AG09319 (cell line): ENCODE measurements at regions not wholly inside any gene's neighbourhood (a gene's known extent, or its start where the extent isn't known, plus 50 kb on each side); places are given as distances from the start of the nearest gene placed in this dataset.
"Not testable (repeated sequence)": the region's sequence is repeated elsewhere in the genome, so short reads cannot be mapped to it uniquely, and the experiment has no call there.

Experiments
- DNase-seq: peaks from one replicate; pipeline ENCODE4 v3.0.0-alpha.2; 2010; ENCODE audit warnings: low read depth; ENCODE audit errors: extremely low read depth
- TF ChIP-seq, protein P1 (sequence below): IDR thresholded peaks from 2 replicates; pipeline ENCODE4 v1.5.1; 2011; ENCODE audit warnings: low read depth, mild to moderate bottlenecking, inconsistent platforms, low read length, moderate library complexity

DNA sequence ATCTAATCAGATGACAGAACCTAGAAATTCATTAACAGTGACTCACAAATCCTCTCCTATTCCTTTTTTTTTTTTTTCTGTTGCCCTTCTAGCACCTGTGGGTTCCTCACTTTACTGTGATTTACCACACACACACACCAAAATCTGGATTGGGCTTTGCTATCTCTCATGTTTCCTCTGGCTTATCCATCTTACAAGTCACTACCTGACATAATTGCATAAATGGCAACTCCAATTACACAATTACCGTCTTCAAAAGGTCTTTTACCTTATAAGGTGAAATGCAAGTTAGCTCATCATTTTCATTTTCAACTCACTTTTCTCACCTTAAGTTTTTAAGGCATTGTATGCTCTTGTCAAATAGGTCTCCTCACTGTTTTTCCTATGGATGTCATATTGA is 426.3 kb upstream of the MEF2C start:
- TF ChIP-seq, protein P1, sequence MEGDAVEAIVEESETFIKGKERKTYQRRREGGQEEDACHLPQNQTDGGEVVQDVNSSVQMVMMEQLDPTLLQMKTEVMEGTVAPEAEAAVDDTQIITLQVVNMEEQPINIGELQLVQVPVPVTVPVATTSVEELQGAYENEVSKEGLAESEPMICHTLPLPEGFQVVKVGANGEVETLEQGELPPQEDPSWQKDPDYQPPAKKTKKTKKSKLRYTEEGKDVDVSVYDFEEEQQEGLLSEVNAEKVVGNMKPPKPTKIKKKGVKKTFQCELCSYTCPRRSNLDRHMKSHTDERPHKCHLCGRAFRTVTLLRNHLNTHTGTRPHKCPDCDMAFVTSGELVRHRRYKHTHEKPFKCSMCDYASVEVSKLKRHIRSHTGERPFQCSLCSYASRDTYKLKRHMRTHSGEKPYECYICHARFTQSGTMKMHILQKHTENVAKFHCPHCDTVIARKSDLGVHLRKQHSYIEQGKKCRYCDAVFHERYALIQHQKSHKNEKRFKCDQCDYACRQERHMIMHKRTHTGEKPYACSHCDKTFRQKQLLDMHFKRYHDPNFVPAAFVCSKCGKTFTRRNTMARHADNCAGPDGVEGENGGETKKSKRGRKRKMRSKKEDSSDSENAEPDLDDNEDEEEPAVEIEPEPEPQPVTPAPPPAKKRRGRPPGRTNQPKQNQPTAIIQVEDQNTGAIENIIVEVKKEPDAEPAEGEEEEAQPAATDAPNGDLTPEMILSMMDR: no peak
- no peak for DNase-seq

DNA sequence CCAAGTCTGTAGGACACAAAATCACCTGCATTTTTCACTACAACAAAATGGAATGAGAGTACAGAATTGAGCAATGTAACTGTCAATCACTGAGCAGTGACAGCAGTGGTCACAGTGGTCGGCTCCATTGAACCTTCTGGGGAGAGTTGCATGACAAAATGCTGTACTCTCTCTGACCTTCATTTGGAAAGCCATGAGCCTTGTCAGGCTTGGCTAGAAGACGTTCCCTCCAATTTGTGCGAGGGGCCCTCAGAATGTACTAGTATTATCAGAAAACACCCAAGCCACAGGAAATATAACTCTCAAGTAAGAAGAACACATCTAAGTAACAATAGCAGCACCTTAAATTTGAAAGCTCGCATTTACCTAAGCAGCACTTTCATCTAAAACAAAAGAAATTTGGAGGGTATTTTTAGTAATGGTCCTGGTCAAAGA is 425.6 kb upstream of the MEF2C start:
- DNase-seq: no peak
- TF ChIP-seq, protein P1: no peak

DNA sequence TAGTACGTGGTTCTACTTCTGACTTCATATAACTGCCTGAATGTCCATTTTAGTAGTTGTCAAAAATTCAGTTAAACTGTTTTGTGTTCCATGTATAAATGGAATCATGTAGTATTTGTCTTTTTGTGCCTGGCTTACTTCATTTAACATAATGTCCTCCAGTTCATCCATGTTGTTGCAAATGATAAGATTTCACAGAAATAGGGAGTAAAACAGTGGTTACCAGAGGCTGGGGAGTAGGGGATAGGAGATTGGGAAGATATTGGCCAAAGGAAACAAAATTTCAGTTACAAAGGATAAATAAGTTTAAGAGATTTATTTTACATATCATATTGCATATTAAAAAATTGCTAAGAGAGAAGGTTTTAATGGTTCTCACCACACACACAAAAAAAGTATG is 425.0 kb upstream of the MEF2C start:
- no peak for DNase-seq
- TF ChIP-seq, protein P1: no peak

DNA sequence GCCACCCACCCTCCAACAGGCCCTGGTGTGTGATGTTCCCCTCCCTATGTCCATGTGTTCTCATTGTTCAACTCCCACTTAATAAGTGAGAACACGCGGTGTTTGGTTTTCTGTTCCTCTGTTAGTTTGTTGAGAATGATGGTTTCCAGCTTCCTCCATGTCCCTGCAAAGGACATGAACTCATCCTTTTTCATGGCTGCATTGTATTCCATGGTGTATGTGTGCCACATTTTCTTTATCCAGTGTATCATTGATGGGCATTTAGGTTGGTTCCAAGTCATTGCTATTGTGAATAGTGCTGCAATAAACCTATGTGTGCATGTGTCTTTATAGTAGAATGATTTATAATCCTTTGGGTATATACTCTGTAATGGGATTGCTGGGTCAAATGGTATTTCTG is 424.2 kb upstream of the MEF2C start:
- not testable (repeated sequence) for DNase-seq

DNA sequence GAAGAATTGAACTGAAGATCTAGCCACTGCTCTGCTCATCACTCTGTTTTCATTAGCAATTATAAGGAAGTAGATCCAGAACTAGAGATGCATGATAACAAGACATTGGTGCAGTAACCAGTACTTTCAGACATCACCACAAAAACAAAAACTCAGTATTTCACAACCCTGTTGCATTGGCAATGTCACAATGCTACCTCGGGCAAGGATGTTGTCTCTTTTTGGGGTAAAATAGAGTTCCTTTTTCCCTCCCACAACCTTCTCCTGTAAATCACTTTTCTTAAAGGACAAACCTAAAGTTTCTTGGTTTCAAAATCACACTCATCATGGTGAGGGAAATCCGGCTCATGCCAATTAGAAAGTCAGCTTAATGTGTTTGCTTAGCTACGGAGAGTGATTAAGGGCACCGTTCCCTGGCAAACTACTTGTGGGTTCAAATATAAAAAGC is 420.1 kb upstream of the MEF2C start:
- no peak for DNase-seq
- TF ChIP-seq, protein P1: no peak

DNA sequence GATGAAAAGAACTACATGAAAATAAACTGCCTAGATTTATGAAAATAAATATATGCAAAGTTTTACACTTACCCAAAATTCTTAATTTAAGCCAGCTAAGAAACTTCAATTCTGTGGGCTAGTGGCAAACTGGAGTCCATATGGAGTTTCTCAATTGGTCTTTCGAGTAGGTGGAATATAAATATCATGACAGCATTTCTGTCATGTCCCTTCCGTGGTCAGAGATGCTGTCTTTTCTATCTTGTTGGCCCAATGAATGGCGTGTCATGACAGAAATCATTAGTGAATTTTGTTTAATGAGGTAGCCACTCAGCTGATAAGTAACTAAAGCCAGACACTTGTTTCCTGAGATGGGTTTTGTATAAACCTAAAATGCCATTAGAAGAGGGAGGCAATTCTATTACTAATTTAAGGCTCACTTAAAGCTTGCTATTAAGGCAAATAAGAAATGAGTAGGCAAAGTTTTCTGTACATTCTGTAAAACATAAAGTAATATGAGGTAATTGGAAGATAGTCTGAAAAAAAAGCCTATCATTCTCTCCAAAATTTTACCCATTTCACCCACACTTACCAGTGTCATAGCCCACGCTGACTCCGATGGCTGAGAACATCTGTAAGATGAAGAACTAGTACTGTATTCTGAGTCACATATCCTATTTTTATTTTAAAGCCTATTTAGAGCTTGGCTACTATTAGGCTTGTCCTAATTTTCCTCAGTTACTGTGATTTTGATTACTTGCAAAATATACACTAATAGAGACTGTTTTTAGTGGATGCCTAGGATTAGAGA is 419.3 kb upstream of the MEF2C start:
- no peak for DNase-seq
- TF ChIP-seq, protein P1: no peak

DNA sequence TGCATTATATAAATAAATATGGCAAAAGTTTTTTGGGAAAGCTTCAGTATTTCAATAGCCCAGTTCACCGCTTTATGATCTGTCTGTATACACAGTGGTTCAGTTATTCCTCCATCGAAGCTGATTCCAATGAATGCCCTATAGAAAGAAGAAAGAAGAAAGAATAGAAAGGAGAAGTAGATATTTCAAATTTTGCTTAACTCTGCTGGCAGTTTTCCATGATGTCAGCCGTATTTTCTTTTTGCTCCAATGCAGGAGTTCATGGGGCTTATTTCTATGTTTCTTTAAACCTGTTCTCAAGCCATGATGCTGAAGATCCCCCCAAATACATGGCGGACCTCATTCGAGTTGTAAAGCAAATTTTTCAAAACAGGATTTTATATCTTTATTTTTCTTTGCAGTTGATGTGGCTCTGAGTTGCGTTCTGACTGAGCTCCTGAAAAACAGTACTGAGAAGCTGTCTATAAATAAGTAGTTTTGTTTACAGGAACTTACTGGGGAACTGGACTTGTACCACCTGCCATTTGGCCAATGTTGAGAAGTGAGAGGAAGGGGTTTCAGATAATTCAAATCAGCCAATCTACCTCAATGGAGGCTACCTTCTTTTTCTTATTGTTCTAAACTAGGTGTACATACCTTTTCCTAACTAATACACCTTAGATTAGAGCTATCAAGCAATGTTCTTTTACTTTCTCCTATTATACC is 418.5 kb upstream of the MEF2C start:
- DNase-seq: no peak

More for the DNA sequence above, 418.5 kb upstream of the MEF2C start:
- TF ChIP-seq, protein P1: no peak
